Adrenal gland (tissue), 5 donors: ENCODE measurements at regions not wholly inside any gene's neighbourhood (a gene's known extent, or its start where the extent isn't known, plus 50 kb on each side); places are given as distances from the start of the nearest gene placed in this dataset.

Source experiments
- POLR2A ChIP-seq, 2 donors: fragments of 450-650 bp; IDR thresholded peaks; one replicate each; pipeline ENCODE4 v1.6.1; 2017; ENCODE audit warnings: antibody characterized with exemption in 2 of 2, mild to moderate bottlenecking in 2 of 2, moderate library complexity in 1 of 2
- TF ChIP-seq, protein P1 (sequence below), 6 experiments: fragments of 450-650 bp in 4 of 6; fragments of 200-600 bp in 2 of 6; sonication (generic) in 1 of 6; IDR thresholded peaks; 1 replicate in 5 of 6; 2 replicates in 1 of 6; pipeline versions ENCODE4 v1.5.1 to v1.8.0; 2016 to 2021; ENCODE audit warnings: antibody characterized with exemption in 6 of 6, mild to moderate bottlenecking in 2 of 6, moderate library complexity in 1 of 6
- donor health status: DM: no; HTN: no; CAD: no.

DNA sequence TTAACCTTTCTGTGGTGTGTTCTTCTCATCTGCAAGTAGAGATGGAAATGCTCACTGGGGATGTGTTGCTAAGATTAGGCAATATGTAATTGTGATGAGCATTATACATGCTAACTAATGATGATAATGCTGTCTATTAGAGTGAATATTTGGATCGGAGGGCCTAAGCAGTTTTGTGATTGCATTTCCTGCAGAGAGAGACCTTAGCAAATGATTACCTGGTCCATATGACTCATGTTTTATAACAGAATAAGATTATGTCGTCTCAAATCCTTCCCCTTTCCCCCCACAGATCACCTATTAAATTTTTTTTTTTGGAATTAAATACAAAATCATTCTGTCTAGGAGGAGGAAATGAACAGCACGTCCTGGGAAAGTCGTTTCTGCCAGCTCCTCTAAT lies 82.7 kb downstream of the IZUMO3 start:
- TF ChIP-seq, protein P1, sequence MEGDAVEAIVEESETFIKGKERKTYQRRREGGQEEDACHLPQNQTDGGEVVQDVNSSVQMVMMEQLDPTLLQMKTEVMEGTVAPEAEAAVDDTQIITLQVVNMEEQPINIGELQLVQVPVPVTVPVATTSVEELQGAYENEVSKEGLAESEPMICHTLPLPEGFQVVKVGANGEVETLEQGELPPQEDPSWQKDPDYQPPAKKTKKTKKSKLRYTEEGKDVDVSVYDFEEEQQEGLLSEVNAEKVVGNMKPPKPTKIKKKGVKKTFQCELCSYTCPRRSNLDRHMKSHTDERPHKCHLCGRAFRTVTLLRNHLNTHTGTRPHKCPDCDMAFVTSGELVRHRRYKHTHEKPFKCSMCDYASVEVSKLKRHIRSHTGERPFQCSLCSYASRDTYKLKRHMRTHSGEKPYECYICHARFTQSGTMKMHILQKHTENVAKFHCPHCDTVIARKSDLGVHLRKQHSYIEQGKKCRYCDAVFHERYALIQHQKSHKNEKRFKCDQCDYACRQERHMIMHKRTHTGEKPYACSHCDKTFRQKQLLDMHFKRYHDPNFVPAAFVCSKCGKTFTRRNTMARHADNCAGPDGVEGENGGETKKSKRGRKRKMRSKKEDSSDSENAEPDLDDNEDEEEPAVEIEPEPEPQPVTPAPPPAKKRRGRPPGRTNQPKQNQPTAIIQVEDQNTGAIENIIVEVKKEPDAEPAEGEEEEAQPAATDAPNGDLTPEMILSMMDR (IDR thresholded peaks at IDR 0.05) = no peak
- no peak for TF ChIP-seq POLR2A (IDR thresholded peaks at IDR 0.05)
